Prostate gland (tissue), 2 donors: ENCODE measurements at regions not wholly inside any gene's neighbourhood (a gene's known extent, or its start where the extent isn't known, plus 50 kb on each side); places are given as distances from the start of the nearest gene placed in this dataset.

Source experiments
- POLR2A ChIP-seq: fragments of 450-650 bp; IDR thresholded peaks from one replicate; pipeline ENCODE4 v1.6.1; 2016; ENCODE audit warnings: antibody characterized with exemption, mild to moderate bottlenecking
- POLR2AphosphoS5 ChIP-seq: sonication (generic); formaldehyde crosslinking; IDR thresholded peaks from one replicate; pipeline ENCODE4 v1.6.1; 2017; ENCODE audit warnings: antibody characterized with exemption
- TF ChIP-seq, protein P1 (sequence below), 4 experiments: fragments of 200-600 bp in 2 of 4; fragments of 450-650 bp in 2 of 4; sonication (generic) in 2 of 4; IDR thresholded peaks; 1 replicate in 3 of 4; 2 replicates in 1 of 4; pipeline ENCODE4 v1.5.1; 2016 to 2019; ENCODE audit warnings: antibody characterized with exemption in 4 of 4, mild to moderate bottlenecking in 2 of 4, moderate library complexity in 2 of 4

DNA sequence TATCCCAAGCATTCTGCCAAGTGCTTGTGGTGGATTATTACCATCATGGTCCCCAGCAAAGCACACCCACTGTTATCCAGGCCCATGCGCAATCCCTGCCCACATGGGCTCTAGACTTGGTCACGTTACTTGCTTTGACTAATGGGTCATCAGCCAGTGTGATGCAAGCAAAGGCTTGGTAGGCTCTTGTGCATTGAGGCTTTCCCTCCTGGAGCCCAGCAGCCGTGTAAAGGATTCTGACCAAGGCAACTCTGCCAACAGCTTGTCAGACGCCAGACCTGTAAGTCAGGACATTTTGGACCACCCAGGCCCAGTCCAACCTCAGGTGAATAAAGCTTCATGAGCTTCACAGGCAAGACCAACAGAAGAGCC lies 93.9 kb downstream of the ABHD5 start:
- TF ChIP-seq POLR2AphosphoS5 (no peak), POLR2A (no peak)
- TF ChIP-seq, protein P1, sequence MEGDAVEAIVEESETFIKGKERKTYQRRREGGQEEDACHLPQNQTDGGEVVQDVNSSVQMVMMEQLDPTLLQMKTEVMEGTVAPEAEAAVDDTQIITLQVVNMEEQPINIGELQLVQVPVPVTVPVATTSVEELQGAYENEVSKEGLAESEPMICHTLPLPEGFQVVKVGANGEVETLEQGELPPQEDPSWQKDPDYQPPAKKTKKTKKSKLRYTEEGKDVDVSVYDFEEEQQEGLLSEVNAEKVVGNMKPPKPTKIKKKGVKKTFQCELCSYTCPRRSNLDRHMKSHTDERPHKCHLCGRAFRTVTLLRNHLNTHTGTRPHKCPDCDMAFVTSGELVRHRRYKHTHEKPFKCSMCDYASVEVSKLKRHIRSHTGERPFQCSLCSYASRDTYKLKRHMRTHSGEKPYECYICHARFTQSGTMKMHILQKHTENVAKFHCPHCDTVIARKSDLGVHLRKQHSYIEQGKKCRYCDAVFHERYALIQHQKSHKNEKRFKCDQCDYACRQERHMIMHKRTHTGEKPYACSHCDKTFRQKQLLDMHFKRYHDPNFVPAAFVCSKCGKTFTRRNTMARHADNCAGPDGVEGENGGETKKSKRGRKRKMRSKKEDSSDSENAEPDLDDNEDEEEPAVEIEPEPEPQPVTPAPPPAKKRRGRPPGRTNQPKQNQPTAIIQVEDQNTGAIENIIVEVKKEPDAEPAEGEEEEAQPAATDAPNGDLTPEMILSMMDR (IDR thresholded peaks at IDR 0.05), result no peak
